Uterus (tissue), 2 donors: ENCODE measurements at regions not wholly inside any gene's neighbourhood (a gene's known extent, or its start where the extent isn't known, plus 50 kb on each side); places are given as distances from the start of the nearest gene placed in this dataset.

ENCODE experiments used
- CTCF ChIP-seq, 4 experiments: fragments of 200-600 bp in 2 of 4; fragments of 450-650 bp in 2 of 4; sonication (generic) in 2 of 4; IDR thresholded peaks; one replicate each; pipeline ENCODE4 v1.5.1; 2016 to 2019; ENCODE audit warnings: antibody characterized with exemption in 4 of 4, mild to moderate bottlenecking in 2 of 4, moderate library complexity in 1 of 4
- POLR2A ChIP-seq, 2 donors: fragments of 450-650 bp; IDR thresholded peaks; one replicate each; pipeline ENCODE4 v1.6.1; 2016; ENCODE audit warnings: antibody characterized with exemption in 2 of 2, mild to moderate bottlenecking in 1 of 2, moderate library complexity in 1 of 2

GRCh38 chr22:48507171-48507570 lies 1320.5 kb downstream of the BRD1 start:
- no peak for TF ChIP-seq CTCF (IDR thresholded peaks at IDR 0.05)
- no peak for TF ChIP-seq POLR2A (IDR thresholded peaks at IDR 0.05)
